ENCODE measurements at regions not wholly inside any gene's neighbourhood (a gene's known extent, or its start where the extent isn't known, plus 50 kb on each side); places are given as distances from the start of the nearest gene placed in this dataset.
A peak's percentile ranks its signal among the peaks of the same experiment; 100 is the strongest.

DNA sequence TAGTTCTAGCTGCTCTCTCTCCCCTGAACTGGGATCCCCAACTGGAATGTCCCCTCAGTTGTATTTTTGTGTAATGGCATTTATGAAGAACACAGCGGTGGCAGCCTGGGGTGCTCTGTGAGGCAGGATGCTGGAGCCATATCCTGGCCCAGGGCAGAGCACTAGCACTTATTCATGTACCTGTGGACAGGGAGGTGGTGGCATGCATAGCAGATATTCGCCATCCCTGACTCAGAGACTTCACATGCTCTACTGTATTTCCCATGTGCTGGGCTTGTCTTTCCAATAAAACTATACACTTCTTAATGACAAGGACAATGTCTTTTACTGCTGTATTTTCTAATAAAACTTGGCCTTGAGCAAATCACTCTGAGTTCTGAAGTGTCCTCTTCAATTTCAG lies 125.3 kb downstream of the ADAMTS15 start:
- no peak for DNase-seq (ENCODE audit: low spot score in 2 of 2)
- Histone ChIP-seq H3K9me3 (no peaks in the 10 kb centered on the region), H3K27me3 (no peaks in the 10 kb centered on the region), H3K27ac (no peak overlapping the region), H3K4me3 (no peak overlapping the region), H3K4me1 (peaks cover 0 to 15% (median 7%) of the 10 kb centered on the region in 4 donors), H3K36me3 (no peaks in the 10 kb centered on the region)
- 85 to 87% methylated on average over 2 of the region's 2 CpGs for WGBS, 2 donors
- TF ChIP-seq, protein P1, sequence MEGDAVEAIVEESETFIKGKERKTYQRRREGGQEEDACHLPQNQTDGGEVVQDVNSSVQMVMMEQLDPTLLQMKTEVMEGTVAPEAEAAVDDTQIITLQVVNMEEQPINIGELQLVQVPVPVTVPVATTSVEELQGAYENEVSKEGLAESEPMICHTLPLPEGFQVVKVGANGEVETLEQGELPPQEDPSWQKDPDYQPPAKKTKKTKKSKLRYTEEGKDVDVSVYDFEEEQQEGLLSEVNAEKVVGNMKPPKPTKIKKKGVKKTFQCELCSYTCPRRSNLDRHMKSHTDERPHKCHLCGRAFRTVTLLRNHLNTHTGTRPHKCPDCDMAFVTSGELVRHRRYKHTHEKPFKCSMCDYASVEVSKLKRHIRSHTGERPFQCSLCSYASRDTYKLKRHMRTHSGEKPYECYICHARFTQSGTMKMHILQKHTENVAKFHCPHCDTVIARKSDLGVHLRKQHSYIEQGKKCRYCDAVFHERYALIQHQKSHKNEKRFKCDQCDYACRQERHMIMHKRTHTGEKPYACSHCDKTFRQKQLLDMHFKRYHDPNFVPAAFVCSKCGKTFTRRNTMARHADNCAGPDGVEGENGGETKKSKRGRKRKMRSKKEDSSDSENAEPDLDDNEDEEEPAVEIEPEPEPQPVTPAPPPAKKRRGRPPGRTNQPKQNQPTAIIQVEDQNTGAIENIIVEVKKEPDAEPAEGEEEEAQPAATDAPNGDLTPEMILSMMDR (IDR thresholded peaks at IDR 0.05) = no peak
- TF ChIP-seq POLR2A (IDR thresholded peaks at IDR 0.05) (no peak), EP300 (IDR thresholded peaks at IDR 0.05) (no peak)

DNA sequence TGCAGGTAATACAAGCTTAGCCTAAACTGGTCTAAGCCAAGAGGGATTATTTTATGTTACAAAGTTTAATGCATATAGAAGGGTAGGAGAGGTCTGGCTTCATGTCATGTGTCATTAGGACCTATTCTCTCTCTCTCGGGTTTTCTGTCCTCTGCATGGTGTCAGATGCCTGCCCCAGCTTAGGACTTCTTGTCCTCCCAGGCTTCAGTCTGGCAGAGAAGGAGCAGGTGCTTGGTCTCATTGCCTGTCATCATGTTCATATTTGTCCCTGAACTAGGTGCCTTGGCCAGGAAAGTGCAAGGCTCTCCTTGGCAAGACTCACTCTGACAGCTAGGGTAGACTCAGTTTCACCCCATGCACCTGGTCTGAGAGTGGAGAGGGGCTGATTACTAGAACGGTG lies 126.3 kb downstream of the ADAMTS15 start:
- H3K4me3 ChIP-seq = no peak overlapping the region
- no peaks in the 10 kb centered on the region for H3K9me3 ChIP-seq
- no peaks in the 10 kb centered on the region for H3K27me3 ChIP-seq
- no peaks in the 10 kb centered on the region for H3K36me3 ChIP-seq
- H3K27ac ChIP-seq = no peak overlapping the region
- WGBS, 2 donors = 90 to 93% methylated on average over 2 of the region's 2 CpGs
- peaks cover 0 to 20% (median 9%) of the 10 kb centered on the region in 4 donors for H3K4me1 ChIP-seq
- no peak for DNase-seq (ENCODE audit: low spot score in 2 of 2)
- TF ChIP-seq EP300 (IDR thresholded peaks at IDR 0.05) (no peak), POLR2A (IDR thresholded peaks at IDR 0.05) (no peak)
- TF ChIP-seq, protein P1 (IDR thresholded peaks at IDR 0.05) = no peak

DNA sequence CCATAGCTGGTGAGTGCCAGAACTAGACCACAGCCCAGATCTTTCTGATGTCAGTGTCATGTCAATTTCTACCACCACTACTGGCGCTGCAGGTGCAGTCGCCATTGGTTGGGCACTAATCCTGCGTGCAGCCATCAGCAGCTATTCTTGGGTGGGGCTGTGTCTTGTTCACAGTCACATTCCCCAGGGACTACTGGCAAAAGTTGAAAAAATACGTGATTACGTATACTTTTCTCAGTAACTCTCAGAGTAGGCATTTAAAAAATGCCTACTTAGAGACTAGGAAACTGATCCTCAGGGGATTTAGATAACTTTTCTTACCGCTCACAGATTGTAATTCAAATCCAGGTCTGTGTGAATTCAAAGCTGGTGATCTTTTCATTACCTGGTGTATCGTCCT lies 127.7 kb downstream of the ADAMTS15 start:
- H3K27ac ChIP-seq = no peak overlapping the region
- 85 to 99% methylated on average over 7 of the region's 7 CpGs for WGBS, 2 donors
- H3K9me3 ChIP-seq = no peaks in the 10 kb centered on the region
- no peak for TF ChIP-seq EP300 (IDR thresholded peaks at IDR 0.05)
- no peak for TF ChIP-seq POLR2A (IDR thresholded peaks at IDR 0.05)
- TF ChIP-seq, protein P1 (IDR thresholded peaks at IDR 0.05) = no peak
- H3K27me3 ChIP-seq = no peaks in the 10 kb centered on the region
- peaks cover 0 to 34% (median 20%) of the 10 kb centered on the region in 4 donors for H3K4me1 ChIP-seq
- DNase-seq (ENCODE audit: low spot score in 2 of 2) = no peak
- no peak overlapping the region for H3K4me3 ChIP-seq
- no peaks in the 10 kb centered on the region for H3K36me3 ChIP-seq

DNA sequence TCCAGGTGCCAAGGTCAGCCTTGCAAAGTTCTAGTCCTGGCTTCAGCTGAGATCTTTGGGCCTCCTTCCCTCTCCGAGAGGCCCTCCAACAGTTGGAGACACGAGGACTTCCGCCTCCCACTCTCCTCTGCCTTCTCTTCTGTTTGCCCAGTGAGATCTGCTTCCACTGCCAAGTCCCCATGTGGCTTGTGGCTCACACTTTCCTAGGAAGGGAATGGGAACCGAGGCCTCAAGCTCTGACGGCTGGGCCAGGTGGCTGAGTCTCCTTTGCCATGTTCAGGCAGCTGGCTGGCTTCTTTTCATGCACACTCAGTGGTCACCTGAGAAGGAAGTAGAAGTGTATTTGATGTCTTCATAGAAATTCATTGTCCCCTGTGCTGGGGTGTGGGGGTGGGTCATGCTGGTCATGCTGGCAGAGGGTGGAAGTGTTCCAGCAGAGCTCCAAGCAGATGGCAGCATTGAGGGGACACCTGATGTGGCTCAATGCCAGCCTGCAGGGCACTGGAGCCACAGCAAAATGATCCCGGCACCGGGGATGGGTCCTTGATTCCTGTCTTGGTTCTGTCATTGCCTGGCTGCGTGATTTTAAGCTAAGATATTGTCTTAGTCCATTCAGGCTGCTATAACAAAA lies 130.4 kb downstream of the ADAMTS15 start:
- H3K36me3 ChIP-seq = no peaks in the 10 kb centered on the region
- no peaks in the 10 kb centered on the region for H3K9me3 ChIP-seq
- no peak for DNase-seq (ENCODE audit: low spot score in 2 of 2)
- no peak overlapping the region for H3K4me3 ChIP-seq
- peak overlapping the region in 2 of 4 donors; percentile 29 to 93 for H3K27ac ChIP-seq
- H3K27me3 ChIP-seq = no peaks in the 10 kb centered on the region
- TF ChIP-seq, protein P1 (IDR thresholded peaks at IDR 0.05) = no peak
- no peak for TF ChIP-seq POLR2A (IDR thresholded peaks at IDR 0.05)
- TF ChIP-seq EP300 (IDR thresholded peaks at IDR 0.05) = no peak
- peaks cover 0 to 61% (median 29%) of the 10 kb centered on the region in 4 donors for H3K4me1 ChIP-seq
- WGBS, 2 donors = 75 to 83% methylated on average over 8 of the region's 8 CpGs

DNA sequence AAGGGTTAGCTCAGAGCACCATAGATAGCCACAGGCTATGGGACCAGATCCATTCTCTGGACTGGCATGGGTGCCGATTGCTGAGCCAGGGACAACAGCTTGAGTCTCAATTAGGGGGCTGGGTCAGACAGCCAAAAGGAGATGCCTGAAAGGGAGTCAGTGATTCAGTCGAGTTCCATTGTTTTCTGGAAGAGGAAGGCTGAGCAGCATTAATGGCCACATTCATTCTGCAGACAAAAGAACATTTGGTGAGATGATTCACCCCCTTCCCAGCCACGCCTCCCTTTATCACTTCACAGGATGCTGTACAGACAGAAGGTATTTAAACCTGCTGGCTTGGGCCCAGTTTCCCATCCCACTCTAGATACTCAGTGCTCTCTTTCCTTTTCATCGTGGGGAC lies 131.9 kb downstream of the ADAMTS15 start:
- Histone ChIP-seq H3K4me1 (peaks cover 0 to 76% (median 35%) of the 10 kb centered on the region in 4 donors), H3K9me3 (no peaks in the 10 kb centered on the region), H3K27ac (peak overlapping the region; percentile 41 to 93 (median 65)), H3K36me3 (no peaks in the 10 kb centered on the region), H3K4me3 (no peak overlapping the region), H3K27me3 (no peaks in the 10 kb centered on the region)
- no peak for DNase-seq (ENCODE audit: low spot score in 2 of 2)
- 16 to 27% methylated on average over 4 of the region's 4 CpGs for WGBS, 2 donors
- TF ChIP-seq EP300 (IDR thresholded peaks at IDR 0.05) (no peak), POLR2A (IDR thresholded peaks at IDR 0.05) (no peak)
- TF ChIP-seq, protein P1 (IDR thresholded peaks at IDR 0.05) = no peak
